ENCODE measurements at regions not wholly inside any gene's neighbourhood (a gene's known extent, or its start where the extent isn't known, plus 50 kb on each side); places are given as distances from the start of the nearest gene placed in this dataset.
"Not testable (repeated sequence)": the region's sequence is repeated elsewhere in the genome, so short reads cannot be mapped to it uniquely, and the experiment has no call there.

DNA sequence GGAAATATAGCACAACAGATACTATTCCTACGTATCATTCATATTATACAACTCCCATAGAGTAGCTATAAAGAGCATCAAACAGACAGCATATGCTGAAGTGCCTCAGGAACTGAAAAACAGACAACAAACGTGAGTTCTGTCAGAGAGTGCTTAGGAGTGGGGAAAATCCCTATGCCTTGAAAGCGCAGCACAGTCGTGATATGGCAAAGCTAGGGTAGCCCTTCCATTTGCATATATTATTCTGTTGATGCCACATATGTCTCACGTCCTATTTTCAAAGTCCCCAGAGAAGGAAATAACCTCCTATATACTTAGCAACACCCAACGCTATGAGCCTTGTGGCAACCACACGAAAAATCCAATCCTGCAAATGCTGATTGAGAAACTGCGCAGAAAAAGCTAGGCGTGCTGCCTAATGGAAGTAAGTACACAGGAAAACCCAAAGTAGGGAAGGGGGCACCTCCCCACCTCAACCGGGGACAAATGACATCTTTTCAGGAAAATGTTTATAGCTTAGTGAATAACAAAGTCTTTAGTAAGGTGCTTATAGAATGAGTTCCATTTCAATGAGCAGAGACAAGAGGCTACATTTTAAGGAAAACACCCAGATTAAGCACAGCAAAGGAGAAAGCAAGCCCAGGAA, 105.1 kb downstream of the MED10 start:
- no peak for DNase-seq

GRCh38 chr5:6269925-6270324, 108.4 kb downstream of the MED10 start:
- no peak for DNase-seq

DNA sequence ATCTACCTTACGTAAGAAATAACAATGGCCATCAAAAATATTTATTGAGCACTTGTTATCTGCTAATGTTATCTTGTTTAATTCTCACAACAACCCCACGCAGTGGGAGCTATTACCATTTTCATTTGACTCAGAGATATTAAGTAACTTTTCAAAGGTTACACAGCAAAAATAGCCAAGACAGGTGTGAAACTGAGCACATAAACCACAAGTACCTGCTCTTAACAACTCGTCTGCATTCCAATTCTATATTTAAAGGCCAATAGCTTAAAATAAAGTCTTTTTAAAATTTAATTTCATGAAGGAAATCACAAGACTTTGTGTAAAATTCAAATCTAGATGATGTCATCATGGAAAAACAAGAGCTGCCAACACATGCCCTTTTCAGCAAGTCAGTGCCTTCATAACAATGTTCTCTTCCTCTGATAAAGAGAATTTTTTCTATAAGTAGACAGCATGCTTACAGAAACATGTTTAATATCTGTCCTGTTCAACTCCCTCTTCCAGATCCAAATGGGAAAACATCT, 111.6 kb downstream of the MED10 start:
- no peak for DNase-seq

GRCh38 chr5:6264394-6264793, 114.0 kb downstream of the MED10 start:
- DNase-seq: no peak

- DNase-seq: no peak
Measured at GRCh38 chr5:6262651-6263363, 115.5 kb downstream of the MED10 start.

DNA sequence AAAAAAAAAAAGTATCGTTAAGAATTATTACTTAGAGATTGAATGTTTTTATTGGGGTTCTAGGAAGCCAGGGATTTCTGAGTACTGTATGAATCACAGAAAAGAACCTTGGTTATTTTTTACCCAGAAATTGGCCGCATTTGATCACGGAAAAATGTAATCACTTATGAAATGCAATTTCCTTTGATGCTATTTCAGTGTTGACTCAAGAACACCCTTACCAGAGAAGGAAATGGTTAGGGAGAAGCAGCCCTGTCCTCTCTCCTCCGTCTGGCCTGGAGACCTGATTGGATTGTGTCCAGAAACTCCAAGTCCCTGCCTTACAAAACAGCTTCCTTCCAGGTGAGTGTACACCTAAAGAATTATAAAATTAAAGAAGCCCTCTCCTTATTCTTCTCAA, 116.7 kb downstream of the MED10 start:
- DNase-seq: no peak

- no peak for DNase-seq
Measured at GRCh38 chr5:6261256-6261655, 117.1 kb downstream of the MED10 start.

DNA sequence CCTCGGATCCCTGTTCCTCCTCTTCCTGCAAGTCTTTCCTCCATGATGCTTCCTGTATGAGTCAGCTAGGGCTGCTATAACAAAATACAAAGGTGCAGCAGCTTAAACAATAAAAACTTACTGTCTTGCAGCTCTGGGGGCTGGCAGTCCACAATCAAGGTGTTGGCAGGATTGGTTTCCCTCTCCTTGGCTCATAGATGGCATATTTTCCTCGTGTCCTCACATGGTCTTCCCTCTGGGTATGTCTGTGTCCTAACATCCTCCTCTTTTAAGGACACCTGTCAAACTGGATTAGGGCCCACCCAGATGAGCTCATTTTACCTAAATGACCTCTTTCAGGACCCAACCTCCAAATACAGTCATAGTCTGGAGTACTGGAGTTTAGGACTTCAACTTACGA, 117.5 kb downstream of the MED10 start:
- DNase-seq: no peak

DNA sequence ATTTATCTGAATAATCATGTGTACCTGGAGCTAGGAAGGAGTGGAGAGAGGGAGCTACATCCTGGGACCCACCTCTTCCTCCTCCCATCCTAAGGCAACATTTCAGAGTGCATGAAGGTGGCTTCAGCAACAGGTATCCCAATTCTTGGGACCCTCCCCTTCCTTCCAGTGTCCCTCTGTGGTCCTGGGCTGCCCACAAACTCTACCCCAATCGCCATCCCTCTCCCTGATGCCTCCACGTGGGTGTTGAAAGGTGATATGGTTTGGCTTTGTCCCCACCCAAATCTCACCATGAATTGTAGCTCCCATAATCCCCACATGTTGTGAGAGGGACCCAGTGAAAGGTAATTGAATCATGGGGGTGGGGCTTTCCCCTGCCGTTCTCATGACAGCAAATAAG, 121.4 kb downstream of the MED10 start:
- no peak for DNase-seq

DNA sequence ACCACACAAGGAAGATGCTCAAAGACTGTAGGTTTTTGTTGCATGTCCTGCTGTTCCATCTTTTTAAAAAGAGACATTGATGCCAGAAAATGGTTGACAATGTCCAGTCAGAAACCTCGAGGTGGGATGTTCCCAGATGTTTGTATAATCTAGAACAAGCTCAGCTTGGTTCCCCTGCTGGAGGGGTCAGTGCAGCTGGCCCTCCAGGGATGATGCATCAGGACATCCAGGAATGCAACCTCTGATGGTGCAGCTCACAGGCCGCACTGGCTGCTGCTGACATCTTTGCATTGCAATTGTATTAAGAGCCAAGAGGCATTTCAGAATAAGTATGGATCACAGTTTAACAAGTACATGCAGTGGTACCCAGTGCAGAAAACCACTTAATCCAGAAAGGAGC, 122.4 kb downstream of the MED10 start:
- no peak for DNase-seq

GRCh38 chr5:6253846-6254245, 124.5 kb downstream of the MED10 start:
- DNase-seq: no peak

DNA sequence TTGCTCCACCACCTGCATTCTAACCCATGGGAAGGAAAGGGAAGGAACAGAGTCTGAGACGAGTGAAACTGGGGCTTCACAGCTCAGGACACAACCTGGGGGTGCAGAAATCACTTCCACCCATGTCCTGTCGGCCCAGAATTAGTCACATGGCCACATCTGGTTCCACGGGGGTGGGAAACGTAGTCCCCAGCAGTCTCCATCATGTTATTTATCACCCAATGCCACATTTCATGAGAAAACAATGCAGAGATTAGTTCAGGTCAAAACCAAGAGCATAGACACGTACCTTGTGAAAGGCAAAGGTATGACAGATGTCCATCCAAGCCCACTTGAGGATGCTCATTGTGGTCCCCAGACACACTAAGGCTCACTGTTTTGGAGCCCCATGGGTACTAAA, 125.1 kb downstream of the MED10 start:
- no peak for DNase-seq

- no peak for DNase-seq
Measured at GRCh38 chr5:6252581-6252980, 125.8 kb downstream of the MED10 start.

GRCh38 chr5:6251565-6252102, 126.7 kb downstream of the MED10 start:
- no peak for DNase-seq

DNA sequence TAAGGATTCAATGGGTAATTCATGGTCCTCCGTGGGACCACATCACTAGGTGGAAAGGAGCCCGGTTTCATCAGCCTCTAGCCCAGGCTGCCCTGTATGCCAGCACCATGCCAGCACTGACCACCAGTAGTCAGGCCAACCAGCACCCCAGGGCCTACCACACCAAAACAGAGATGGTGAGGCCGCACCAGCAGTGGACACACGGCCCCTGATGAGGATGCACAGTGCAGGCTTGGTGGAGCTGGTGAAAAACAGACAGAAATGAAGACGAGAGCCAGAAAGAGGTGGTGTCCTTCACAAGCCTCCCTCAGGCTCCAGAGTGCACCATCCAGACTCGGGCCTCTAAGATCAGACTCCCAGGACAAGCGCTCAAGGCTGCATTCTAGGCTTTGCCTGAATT, 128.2 kb downstream of the MED10 start:
- DNase-seq: no peak

DNA sequence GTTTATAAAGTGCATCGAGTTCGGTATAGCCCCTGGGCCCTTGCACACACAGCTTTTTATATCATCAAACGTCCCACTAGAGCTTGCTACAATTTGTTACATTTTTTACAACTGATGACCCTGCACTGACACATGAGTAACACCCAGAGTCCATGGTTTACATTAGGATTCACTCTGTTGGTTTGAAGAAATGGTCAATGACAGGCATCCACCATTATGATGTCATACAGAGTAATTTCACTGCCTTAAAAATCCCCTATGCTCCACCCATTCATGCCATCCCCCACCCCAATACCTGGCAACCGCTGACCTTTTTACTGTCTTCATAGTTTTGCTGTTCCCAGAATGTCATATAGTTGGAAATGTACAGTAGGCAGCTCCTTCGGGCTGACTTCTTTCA, 130.2 kb downstream of the MED10 start:
- DNase-seq: no peak

DNA sequence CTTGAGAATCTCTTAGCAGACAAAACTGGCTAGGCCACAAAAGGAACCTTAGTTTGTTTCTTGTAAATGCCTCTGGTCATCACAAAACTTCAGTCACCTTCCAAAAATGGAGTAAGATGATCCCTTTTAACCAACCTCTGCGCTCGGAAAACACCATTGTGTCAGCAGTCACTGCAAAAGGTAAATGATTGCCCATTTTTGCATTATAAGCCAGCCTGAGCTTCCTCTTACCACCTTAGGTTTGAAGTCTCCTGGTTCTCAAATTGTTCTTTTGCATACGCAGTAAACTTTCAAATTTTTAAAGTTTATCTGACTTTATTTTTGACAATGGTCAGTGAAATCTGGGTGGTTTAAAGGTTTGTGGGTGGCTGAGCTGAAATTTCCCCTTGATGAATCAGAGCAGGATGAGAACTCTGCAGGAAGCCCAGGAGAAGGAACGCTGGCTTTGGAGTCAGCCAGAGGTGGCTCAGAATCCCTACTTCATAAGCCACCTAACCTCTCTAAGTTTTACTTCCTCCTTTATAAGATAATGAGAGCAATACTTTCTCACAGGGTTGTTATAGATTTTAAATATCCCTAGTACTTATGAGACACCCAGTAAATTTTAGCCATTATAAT, 131.4 kb downstream of the MED10 start:
- no peak for DNase-seq

DNA sequence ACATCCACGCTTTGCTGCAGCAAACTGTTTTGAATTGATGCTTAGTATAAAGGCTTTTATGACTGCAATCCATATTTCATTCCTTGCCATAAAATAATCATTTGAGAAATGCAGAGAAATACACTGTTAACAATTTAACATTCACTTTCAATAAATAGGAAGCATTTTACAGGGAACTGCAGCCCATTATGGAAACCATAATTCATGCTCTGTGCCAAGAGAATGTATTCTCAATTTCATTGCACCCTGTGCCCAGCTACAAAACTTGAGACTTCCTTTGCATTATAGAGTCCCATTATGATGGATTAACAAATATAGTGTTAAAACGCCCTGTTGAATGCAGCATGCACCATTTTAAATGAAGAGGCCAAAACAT, 134.0 kb downstream of the MED10 start:
- no peak for DNase-seq

GRCh38 chr5:6243706-6244338, 134.5 kb downstream of the MED10 start:
- DNase-seq: no peak

DNA sequence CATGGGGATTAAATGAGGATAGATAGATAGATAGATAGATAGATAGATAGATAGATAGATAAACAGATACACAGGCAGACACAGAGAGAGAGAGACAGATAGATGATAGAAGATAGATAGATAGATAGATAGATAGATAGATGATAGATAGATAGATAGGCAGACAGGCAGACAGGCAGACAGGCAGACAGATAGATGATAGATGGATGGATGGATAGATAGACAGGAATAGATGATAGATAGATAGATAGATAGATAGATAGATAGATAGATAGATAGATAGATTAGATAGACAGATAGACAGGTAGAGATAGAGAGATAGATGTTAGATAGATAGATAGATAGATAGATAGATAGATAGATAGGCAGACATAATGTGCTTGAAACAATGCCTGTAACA, 137.3 kb downstream of the MED10 start:
- not testable (repeated sequence) for DNase-seq

GRCh38 chr5:6236858-6237481, 141.4 kb downstream of the MED10 start:
- DNase-seq: no peak

DNA sequence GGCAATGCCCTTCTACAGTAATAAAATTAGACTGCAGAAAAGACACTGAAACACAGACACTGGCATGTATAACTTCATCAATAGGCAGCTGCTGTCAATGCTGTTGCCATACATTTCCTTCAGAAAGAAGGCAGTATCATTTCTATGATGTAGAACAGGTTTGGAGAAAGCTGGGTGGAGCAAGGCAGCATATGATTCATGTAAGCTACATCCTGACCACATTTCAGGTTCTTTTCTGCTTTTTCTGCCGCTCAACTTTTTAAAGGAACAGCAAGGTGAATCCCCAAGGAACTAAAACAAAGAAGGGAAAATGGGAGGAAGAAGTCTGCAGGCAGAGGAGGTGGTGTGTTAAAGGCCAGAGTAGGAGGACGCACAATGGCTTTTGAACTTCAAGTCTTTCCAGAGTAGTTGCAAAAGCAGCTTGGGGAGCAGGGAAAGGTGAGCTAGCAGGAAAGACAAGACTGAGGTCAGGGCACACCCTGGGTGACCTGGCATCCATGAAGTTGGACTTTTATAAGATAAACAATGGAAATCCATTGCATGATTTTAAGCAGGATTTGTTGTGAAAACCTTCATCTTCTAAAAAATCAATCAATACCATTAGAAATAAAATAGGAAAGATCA, 142.1 kb downstream of the MED10 start:
- no peak for DNase-seq

DNA sequence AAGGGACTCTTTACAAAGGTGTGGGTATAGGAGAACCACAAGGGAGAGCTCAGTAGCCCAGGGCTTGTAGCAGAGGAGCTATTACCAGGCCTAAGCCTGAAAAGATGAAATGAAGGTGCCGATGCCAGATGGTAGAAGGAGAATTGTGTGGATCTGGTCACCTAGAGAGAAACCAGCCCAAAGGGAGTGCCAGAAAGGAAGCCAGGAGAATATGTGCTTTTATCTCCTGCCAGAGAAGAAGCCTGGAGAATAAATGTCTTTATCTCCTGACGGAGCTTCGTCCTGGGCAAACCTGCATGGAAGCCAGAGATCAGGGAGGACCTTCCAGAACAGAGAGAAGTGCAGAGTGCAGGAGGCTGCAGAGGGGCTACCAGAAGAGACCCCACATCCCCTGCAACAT, 142.6 kb downstream of the MED10 start:
- no peak for DNase-seq
